ENCODE measurements at regions not wholly inside any gene's neighbourhood (a gene's known extent, or its start where the extent isn't known, plus 50 kb on each side); places are given as distances from the start of the nearest gene placed in this dataset.
A peak's percentile ranks its signal among the peaks of the same experiment; 100 is the strongest.
"Not testable (repeated sequence)": the region's sequence is repeated elsewhere in the genome, so short reads cannot be mapped to it uniquely, and the experiment has no call there.

DNA sequence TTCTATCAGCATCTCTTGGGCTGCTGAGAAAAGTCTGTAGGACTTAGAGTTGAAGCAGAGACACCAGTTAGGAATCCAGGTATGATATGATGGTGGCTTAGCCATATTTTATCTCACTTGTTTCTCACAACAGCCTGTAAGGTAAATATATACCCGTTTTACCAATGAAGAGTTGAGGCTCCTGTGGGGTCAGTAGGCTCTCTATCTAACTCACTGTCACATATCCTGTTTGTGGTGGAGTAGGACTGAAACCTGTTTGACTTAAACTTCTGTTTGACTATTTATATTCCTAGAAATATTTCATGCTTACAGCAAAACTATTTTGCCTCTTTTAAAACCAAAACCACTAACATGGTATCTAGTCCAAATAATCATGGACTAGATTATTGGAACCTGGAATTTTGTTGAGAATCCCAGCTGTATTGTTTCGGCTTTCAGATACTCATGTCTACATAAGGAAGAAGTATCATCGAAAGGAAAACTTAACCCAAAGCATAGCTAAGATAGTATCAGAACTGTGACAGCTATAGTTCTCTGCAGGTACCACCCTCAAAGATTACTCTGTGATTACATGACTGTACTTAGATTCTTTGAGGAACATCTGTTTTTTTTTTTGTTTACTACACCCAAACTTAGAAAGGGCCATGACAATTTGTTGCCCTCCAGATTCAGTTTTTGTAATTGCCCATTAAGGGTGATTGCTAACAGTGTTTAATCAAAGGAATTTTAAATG, 216.1 kb upstream of the THUMPD2 start:
- Mint-ChIP-seq H3K4me1 (peaks cover 22% of the 10 kb centered on the region), H3K27ac (peak overlapping the region; percentile 82), H3K36me3 (ENCODE audit: low read depth) (peaks cover 2% of the 10 kb centered on the region), H3K9me3 (ENCODE audit: low read depth) (no peaks in the 10 kb centered on the region), H3K4me3 (no peak overlapping the region), H3K27me3 (no peaks in the 10 kb centered on the region)
- POLR2A ChIA-PET: no interaction called here
- DNase-seq (no peak), ATAC-seq (no peak)
- CTCF ChIA-PET: interaction anchor here (0.8 to 1.1 kb wide), 2 partner anchors 9 to 26 kb away, joined by 3 to 4 read pairs; no protein-coding TSS in a partner anchor
- intact Hi-C loops (cut with DNase I, micrococcal nuclease): loop anchor here (5.0 kb wide), 4 partner anchors 48 to 217 kb away; no protein-coding TSS in a partner anchor

DNA sequence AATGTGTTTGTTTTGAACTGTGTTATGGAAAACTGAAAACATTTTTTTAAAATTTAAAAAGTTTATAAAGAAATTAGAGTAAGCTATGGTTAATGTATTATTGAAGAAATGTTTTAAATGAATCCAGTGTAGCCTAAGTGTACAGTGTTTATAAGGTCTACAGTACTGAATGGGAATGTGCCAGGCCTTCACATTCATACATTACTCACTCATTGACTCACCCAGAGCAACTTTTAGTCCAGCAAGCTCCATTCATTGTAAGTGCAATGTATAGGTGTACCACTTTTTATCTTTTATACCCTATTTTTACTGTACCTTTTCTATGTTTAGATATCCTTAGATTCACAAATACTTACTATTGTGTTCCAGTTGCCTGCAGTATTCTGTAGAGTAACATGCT, 215.1 kb upstream of the THUMPD2 start:
- Mint-ChIP-seq H3K27me3 (no peaks in the 10 kb centered on the region), H3K4me1 (peaks cover 22% of the 10 kb centered on the region), H3K36me3 (ENCODE audit: low read depth) (peaks cover 2% of the 10 kb centered on the region), H3K9me3 (ENCODE audit: low read depth) (no peaks in the 10 kb centered on the region), H3K4me3 (no peak overlapping the region), H3K27ac (no peak overlapping the region)
- ChIA-PET CTCF (interaction anchor here (0.6 kb wide), 1 partner anchor 826 kb away, joined by 3 read pairs; no protein-coding TSS in a partner anchor), POLR2A (no interaction called here)
- intact Hi-C loops (cut with DNase I, micrococcal nuclease): no loop called here
- no peak for DNase-seq
- peak; percentile 37 for ATAC-seq

DNA sequence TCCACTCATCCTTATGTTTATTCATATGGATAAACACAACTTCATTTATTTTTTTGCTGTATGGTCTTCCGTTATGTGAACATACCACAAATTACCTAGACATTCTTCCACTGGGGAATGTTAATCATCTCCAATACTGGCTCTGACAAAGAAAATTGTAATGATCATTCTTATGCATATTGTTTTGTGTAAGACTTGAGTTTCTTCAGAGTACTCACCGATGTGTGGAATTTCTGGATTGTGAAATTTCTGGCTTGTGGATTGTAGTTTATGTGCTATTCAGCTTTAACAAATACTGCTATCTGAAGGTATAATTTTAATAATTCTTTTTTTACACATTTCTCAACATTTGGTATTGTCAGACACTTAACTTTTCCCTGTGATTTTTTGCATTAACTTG, 212.2 kb upstream of the THUMPD2 start:
- ATAC-seq (no peak), DNase-seq (no peak)
- Mint-ChIP-seq H3K27ac (no peak overlapping the region), H3K4me1 (peaks cover 10% of the 10 kb centered on the region), H3K36me3 (ENCODE audit: low read depth) (no peaks in the 10 kb centered on the region), H3K27me3 (no peaks in the 10 kb centered on the region), H3K4me3 (no peak overlapping the region), H3K9me3 (ENCODE audit: low read depth) (no peaks in the 10 kb centered on the region)
- ChIA-PET POLR2A (no interaction called here), CTCF (no interaction called here)
- intact Hi-C loops (cut with DNase I, micrococcal nuclease): no loop called here

DNA sequence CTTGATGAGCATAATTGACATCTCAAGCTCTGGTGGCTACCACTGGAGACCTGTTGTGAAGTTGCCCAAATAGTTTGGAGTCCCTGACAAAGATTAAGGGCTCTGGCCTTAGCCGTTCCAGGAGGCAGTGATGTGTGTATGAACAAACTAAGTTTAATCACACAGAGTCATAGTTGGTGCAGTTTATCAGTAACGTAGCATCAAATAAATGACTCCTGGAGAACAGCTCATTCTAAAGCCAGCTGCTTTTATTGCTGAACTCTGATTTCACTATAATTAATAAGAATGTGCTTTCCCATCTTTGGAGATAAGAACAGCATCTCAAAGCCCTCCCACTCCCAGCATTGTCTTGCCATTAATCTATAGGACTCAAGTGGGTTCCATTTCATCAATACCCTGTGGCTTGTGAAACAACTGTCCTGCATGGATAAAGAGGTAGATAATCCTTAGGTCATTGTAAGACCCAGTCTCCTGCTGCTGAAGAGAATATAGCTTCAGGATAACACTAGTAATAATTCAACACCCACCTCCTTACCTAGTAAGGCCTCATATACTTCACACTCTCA, 211.4 kb upstream of the THUMPD2 start:
- no peaks in the 10 kb centered on the region for H3K36me3 Mint-ChIP-seq (ENCODE audit: low read depth)
- no peak overlapping the region for H3K27ac Mint-ChIP-seq
- DNase-seq: no peak
- no peaks in the 10 kb centered on the region for H3K27me3 Mint-ChIP-seq
- CTCF ChIA-PET: interaction anchor here (0.5 kb wide), 1 partner anchor 167 kb away, joined by 5 read pairs; no protein-coding TSS in a partner anchor
- ATAC-seq: no peak
- peaks cover 1% of the 10 kb centered on the region for H3K4me1 Mint-ChIP-seq
- intact Hi-C loops (cut with DNase I, micrococcal nuclease): no loop called here
- POLR2A ChIA-PET: no interaction called here
- peaks cover 2% of the 10 kb centered on the region for H3K9me3 Mint-ChIP-seq (ENCODE audit: low read depth)
- no peak overlapping the region for H3K4me3 Mint-ChIP-seq

DNA sequence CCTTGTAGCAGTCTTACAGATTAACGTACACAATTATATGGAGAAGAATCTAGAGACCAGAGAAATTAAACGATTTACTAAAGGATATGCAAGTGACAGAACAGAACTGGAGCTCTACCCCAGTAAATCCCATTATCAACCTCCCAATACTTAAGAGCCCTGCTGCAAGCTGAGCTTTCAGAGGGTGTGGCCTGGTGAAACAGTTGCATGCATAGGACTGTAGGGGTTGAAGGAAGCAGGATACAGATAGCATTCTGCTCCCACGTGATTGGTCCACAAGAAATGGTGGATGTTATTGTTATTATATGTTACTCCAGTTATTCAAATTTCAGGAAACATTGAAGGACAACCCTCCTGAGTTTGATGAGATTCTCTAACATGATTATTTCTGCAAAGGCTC, 210.8 kb upstream of the THUMPD2 start:
- H3K27me3 Mint-ChIP-seq: no peaks in the 10 kb centered on the region
- H3K36me3 Mint-ChIP-seq (ENCODE audit: low read depth): no peaks in the 10 kb centered on the region
- H3K4me3 Mint-ChIP-seq: no peak overlapping the region
- DNase-seq: no peak
- ChIA-PET POLR2A (no interaction called here), CTCF (no interaction called here)
- no peak for ATAC-seq
- intact Hi-C loops (cut with DNase I, micrococcal nuclease): no loop called here
- no peak overlapping the region for H3K27ac Mint-ChIP-seq
- H3K9me3 Mint-ChIP-seq (ENCODE audit: low read depth): peaks cover 2% of the 10 kb centered on the region
- H3K4me1 Mint-ChIP-seq: no peaks in the 10 kb centered on the region

DNA sequence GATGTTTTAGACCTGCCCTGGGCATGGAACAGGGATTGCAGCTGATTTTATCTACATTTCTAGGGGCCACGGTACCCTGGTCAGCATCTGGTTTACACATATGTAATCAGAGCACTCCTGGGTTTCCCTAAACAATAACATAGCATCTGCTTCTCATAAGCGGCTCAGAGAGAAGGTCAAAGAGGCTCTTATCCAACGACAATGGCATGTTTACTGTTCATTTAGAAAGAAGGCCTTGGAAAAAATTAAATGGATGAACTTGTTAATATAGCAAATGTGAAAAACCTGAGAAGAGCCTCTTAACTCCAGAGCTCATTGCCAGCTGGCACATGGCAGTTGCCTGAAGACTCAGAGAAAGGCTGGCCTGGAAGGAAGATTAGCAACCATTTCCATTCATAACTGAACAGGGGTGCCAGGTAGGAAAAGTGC, 202.8 kb upstream of the THUMPD2 start:
- intact Hi-C loops (cut with DNase I, micrococcal nuclease): no loop called here
- DNase-seq: no peak
- ChIA-PET CTCF (no interaction called here), POLR2A (interaction anchor here (0.8 kb wide), 1 partner anchor 43 kb away, joined by 3 read pairs; no protein-coding TSS in a partner anchor)
- H3K27me3 Mint-ChIP-seq: no peaks in the 10 kb centered on the region
- H3K9me3 Mint-ChIP-seq (ENCODE audit: low read depth): peaks cover 2% of the 10 kb centered on the region
- no peaks in the 10 kb centered on the region for H3K4me1 Mint-ChIP-seq
- ATAC-seq: no peak
- H3K4me3 Mint-ChIP-seq: no peak overlapping the region
- H3K27ac Mint-ChIP-seq: no peak overlapping the region
- H3K36me3 Mint-ChIP-seq (ENCODE audit: low read depth): no peaks in the 10 kb centered on the region

DNA sequence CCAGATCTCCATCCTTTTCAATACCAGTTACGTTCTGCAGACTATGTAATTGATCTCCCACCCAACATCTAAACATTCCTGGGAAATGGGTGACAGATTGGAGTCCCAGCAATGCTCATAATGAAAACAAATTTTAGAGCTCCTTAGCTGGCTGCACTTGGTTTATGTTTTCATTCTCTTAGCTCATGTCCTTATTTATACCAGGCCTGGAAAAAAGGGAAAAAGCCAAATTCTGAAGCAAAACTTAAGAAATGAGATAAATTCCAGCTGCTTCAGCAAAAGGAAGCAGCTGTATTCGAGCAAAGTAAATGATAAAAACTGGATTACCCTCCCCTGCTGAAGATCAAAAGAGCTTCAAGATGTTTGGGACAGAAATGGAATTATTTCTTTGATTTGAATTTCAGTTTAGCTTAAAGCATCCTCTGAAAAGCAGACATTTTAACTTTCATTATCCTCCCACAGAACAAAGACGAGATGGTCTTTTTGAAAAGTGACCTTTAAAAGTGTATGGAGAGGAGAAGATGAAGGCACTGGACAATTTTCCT, 196.5 kb upstream of the THUMPD2 start:
- ChIA-PET POLR2A (no interaction called here), CTCF (no interaction called here)
- peaks cover 9% of the 10 kb centered on the region for H3K9me3 Mint-ChIP-seq (ENCODE audit: low read depth)
- no peak for DNase-seq
- no peak overlapping the region for H3K27ac Mint-ChIP-seq
- intact Hi-C loops (cut with DNase I, micrococcal nuclease): no loop called here
- H3K4me1 Mint-ChIP-seq: no peaks in the 10 kb centered on the region
- no peak for ATAC-seq
- H3K36me3 Mint-ChIP-seq (ENCODE audit: low read depth): peaks cover 3% of the 10 kb centered on the region
- H3K27me3 Mint-ChIP-seq: peaks cover 1% of the 10 kb centered on the region
- H3K4me3 Mint-ChIP-seq: no peak overlapping the region

DNA sequence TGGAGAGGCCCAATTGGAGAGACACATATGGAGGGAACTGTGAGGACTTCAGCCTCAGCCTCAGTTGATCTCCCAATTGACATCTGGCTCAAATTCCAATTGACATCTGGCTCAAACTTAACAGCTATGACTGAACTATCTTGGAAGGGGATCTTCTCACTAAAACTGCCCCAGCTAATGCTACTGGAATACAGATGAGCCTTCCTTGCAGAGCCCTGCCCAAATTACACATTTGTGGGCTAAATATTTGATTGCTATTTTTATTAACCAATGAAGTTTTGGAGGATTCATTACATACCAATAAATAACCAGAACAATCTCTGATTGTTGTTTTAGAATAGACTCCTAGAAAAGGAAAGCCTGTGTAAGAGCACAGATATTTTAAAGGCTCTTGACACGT, 189.0 kb upstream of the THUMPD2 start:
- peaks cover 2% of the 10 kb centered on the region for H3K36me3 Mint-ChIP-seq (ENCODE audit: low read depth)
- intact Hi-C loops (cut with DNase I, micrococcal nuclease): no loop called here
- H3K4me3 Mint-ChIP-seq: no peak overlapping the region
- no peaks in the 10 kb centered on the region for H3K4me1 Mint-ChIP-seq
- ATAC-seq (no peak), DNase-seq (no peak)
- H3K27me3 Mint-ChIP-seq: no peaks in the 10 kb centered on the region
- H3K27ac Mint-ChIP-seq: no peak overlapping the region
- H3K9me3 Mint-ChIP-seq (ENCODE audit: low read depth): peaks cover 13% of the 10 kb centered on the region
- ChIA-PET CTCF (no interaction called here), POLR2A (no interaction called here)

DNA sequence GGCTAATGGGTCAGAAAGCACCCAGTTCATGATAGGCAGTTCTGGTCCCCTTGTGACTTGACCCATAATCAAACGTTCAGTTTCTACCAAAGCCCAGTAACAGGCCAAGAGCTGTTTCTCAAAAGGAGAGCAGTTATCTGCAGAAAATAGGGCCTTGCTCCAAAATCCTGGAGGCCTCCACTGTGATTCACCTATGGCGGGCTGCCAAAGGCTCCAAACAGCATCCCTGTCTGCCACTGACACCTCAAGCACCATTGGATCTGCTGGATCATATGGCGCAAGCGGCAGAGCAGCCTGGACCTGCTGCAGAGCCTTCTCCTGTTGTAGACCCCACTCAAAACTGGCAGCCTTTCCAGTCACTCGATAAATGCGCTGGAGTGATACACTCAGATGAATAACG, 181.6 kb upstream of the THUMPD2 start:
- DNase-seq; H3K4me3 Mint-ChIP-seq; CTCF ChIA-PET; POLR2A ChIA-PET; H3K27me3 Mint-ChIP-seq; ATAC-seq; H3K9me3 Mint-ChIP-seq (ENCODE audit: low read depth); H3K36me3 Mint-ChIP-seq (ENCODE audit: low read depth); H3K27ac Mint-ChIP-seq; intact Hi-C loops (cut with DNase I, micrococcal nuclease); H3K4me1 Mint-ChIP-seq: not testable (repeated sequence)

DNA sequence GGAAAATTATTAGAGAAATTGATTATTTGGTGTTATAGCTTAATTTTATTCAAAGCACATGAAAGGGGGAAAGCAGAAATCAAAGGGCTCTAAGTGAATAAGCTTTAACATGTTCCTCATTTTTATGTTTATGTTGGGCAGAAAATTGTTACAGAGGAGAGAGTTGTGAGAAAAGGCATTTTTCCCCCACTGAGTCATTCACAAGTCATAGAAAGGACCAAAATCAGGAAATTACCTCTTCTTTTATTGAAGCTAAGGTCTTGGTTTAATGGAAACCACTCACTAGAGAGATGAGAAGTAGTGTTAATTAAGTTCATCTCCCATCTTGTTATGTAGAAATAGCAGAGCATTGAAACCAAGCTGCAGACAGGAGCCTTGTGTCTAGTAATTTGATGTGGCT, 175.3 kb upstream of the THUMPD2 start:
- intact Hi-C loops (cut with DNase I, micrococcal nuclease): no loop called here
- Mint-ChIP-seq H3K27ac (peak overlapping the region; percentile 88), H3K27me3 (no peaks in the 10 kb centered on the region), H3K36me3 (ENCODE audit: low read depth) (peaks cover 1% of the 10 kb centered on the region), H3K9me3 (ENCODE audit: low read depth) (peaks cover 3% of the 10 kb centered on the region), H3K4me1 (peaks cover 23% of the 10 kb centered on the region), H3K4me3 (no peak overlapping the region)
- DNase-seq: no peak
- POLR2A ChIA-PET: no interaction called here
- ATAC-seq: peak; percentile 71
- CTCF ChIA-PET: interaction anchor here (0.8 kb wide), 1 partner anchor 16 kb away, joined by 3 read pairs; no protein-coding TSS in a partner anchor

DNA sequence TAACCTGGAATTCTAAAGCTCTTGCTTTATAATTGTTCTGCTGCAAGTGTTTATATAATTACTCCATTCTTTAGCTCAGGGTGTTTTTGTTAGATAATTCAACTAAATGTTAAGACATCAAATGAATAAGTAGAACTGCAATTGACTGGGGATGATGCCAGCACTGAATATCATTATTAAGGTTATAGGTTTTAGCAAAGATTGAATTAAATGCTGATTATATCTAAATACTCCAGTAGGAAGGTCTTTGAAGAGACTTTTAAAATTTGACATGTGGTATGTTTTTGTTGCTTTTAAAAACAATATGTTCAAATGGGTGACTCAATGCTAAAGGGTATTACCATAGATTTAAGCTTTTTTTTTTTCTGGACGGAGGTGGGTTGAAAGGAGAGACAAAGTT, 170.1 kb upstream of the THUMPD2 start:
- Mint-ChIP-seq H3K27me3 (peaks cover 3% of the 10 kb centered on the region), H3K4me3 (no peak overlapping the region), H3K36me3 (ENCODE audit: low read depth) (peaks cover 4% of the 10 kb centered on the region), H3K9me3 (ENCODE audit: low read depth) (no peaks in the 10 kb centered on the region), H3K4me1 (peaks cover 56% of the 10 kb centered on the region), H3K27ac (peak overlapping the region; percentile 91)
- POLR2A ChIA-PET: no interaction called here
- intact Hi-C loops (cut with DNase I, micrococcal nuclease): loop anchor here (2.0 to 5.0 kb wide), 5 partner anchors 48 to 263 kb away; no protein-coding TSS in a partner anchor
- CTCF ChIA-PET: interaction anchor here (0.6 kb wide), 1 partner anchor 17 kb away, joined by 3 read pairs; no protein-coding TSS in a partner anchor
- ATAC-seq: no peak
- no peak for DNase-seq

All from activated CD4-positive, alpha-beta T cell treated with anti-CD3 and anti-CD28 coated beads for 36 hours (primary cell).